ENCODE measurements at regions not wholly inside any gene's neighbourhood (a gene's known extent, or its start where the extent isn't known, plus 50 kb on each side); places are given as distances from the start of the nearest gene placed in this dataset.

- Histone ChIP-seq H3K79me2 (ENCODE audit: insufficient read depth, low read length) (no peaks in the 10 kb centered on the region), H3K27me3 (ENCODE audit: insufficient read depth, low read length) (no peaks in the 10 kb centered on the region), H3K27ac (ENCODE audit: low read depth, low read length, poor library complexity, severe bottlenecking) (no peak overlapping the region), H3F3A (ENCODE audit: insufficient read depth, low read length) (no peaks in the 10 kb centered on the region), H3K36me3 (ENCODE audit: insufficient read depth, low read length) (no peaks in the 10 kb centered on the region), H3K9me3 (ENCODE audit: low read length) (no peaks in the 10 kb centered on the region), H3K4me2 (ENCODE audit: low read length) (no peak overlapping the region), H3K4me1 (ENCODE audit: insufficient read depth, low read length, severe bottlenecking) (no peaks in the 10 kb centered on the region), H3K9ac (ENCODE audit: low read length) (no peak overlapping the region), H3K4me3 (ENCODE audit: low read depth, low read length, poor library complexity, severe bottlenecking) (no peak overlapping the region), H4K20me1 (ENCODE audit: insufficient read depth, low read length) (no peaks in the 10 kb centered on the region), H2AFZ (ENCODE audit: low read length) (no peak overlapping the region), H3K9me2 (ENCODE audit: low read depth, low read length) (no peaks in the 10 kb centered on the region)
- TF ChIP-seq CTCF (IDR thresholded peaks at IDR 0.05; ENCODE audit: low read length) = no peak
- TF ChIP-seq EZH2 (IDR thresholded peaks at IDR 0.05; ENCODE audit: borderline replicate concordance, low read length) = no peak
Observed at GRCh38 chr4:165806613-165807012, 66.4 kb upstream of the TLL1 start.

DNA sequence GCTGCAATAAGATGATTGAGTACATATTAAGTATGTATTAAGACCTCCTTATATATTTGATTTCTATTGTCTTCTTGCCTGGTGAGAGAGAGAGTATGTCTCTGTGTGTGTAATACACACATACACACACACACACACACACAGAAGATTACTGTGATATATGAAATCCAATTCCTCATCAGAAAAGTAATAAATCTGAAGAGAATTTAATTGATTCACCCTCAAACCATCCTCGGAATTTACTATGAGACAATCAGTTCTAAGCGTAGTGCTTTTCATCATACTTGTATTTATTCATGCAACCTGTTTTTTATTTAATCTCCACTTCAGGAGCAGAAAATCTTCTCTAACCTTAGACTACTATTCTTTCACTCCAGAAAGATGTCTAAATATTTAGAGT lies 62.3 kb upstream of the TLL1 start:
- Histone ChIP-seq H2AFZ (ENCODE audit: low read length) (no peak overlapping the region), H4K20me1 (ENCODE audit: insufficient read depth, low read length) (no peaks in the 10 kb centered on the region)

DNA sequence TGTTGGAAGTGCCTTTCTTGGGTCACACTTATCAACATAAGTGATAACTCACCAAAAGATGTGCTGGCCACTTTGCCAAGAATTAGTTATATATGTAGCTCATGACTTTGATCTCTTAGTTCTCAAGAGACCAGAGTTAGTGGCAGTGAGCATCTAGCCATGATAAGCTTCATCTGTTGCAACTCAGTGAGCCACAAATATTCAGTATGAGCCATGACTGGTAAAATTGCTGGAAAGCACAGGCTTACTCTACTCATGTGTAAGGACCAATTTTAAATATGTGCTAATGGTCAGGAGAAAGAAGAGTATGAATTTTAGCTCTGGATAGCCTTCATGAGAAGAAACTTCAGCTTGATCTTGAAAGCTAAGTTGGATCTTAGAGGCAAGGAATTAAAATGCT lies 59.4 kb upstream of the TLL1 start:
- Histone ChIP-seq H3K4me3 (ENCODE audit: low read depth, low read length, poor library complexity, severe bottlenecking) (no peak overlapping the region), H3K4me1 (ENCODE audit: insufficient read depth, low read length, severe bottlenecking) (no peaks in the 10 kb centered on the region), H3K4me2 (ENCODE audit: low read length) (no peak overlapping the region), H4K20me1 (ENCODE audit: insufficient read depth, low read length) (no peaks in the 10 kb centered on the region), H3F3A (ENCODE audit: insufficient read depth, low read length) (no peaks in the 10 kb centered on the region), H3K27me3 (ENCODE audit: insufficient read depth, low read length) (no peaks in the 10 kb centered on the region), H3K9me3 (ENCODE audit: low read length) (no peaks in the 10 kb centered on the region), H3K79me2 (ENCODE audit: insufficient read depth, low read length) (no peaks in the 10 kb centered on the region), H3K9me2 (ENCODE audit: low read depth, low read length) (no peaks in the 10 kb centered on the region), H3K36me3 (ENCODE audit: insufficient read depth, low read length) (no peaks in the 10 kb centered on the region), H2AFZ (ENCODE audit: low read length) (no peak overlapping the region), H3K27ac (ENCODE audit: low read depth, low read length, poor library complexity, severe bottlenecking) (no peak overlapping the region), H3K9ac (ENCODE audit: low read length) (no peak overlapping the region)
- no peak for TF ChIP-seq CTCF (IDR thresholded peaks at IDR 0.05; ENCODE audit: low read length)

More for the DNA sequence above, 62.3 kb upstream of the TLL1 start:
- H3K4me3 ChIP-seq (ENCODE audit: low read depth, low read length, poor library complexity, severe bottlenecking) = no peak overlapping the region
- H3K9me3 ChIP-seq (ENCODE audit: low read length) = no peaks in the 10 kb centered on the region
- no peaks in the 10 kb centered on the region for H3K79me2 ChIP-seq (ENCODE audit: insufficient read depth, low read length)
- no peaks in the 10 kb centered on the region for H3K36me3 ChIP-seq (ENCODE audit: insufficient read depth, low read length)
- H3K4me1 ChIP-seq (ENCODE audit: insufficient read depth, low read length, severe bottlenecking) = no peaks in the 10 kb centered on the region
- no peak overlapping the region for H3K9ac ChIP-seq (ENCODE audit: low read length)
- no peaks in the 10 kb centered on the region for H3K9me2 ChIP-seq (ENCODE audit: low read depth, low read length)
- TF ChIP-seq EZH2 (IDR thresholded peaks at IDR 0.05; ENCODE audit: borderline replicate concordance, low read length) (no peak), CTCF (IDR thresholded peaks at IDR 0.05; ENCODE audit: low read length) (no peak)
- no peaks in the 10 kb centered on the region for H3F3A ChIP-seq (ENCODE audit: insufficient read depth, low read length)
- no peak overlapping the region for H3K4me2 ChIP-seq (ENCODE audit: low read length)
- no peaks in the 10 kb centered on the region for H3K27me3 ChIP-seq (ENCODE audit: insufficient read depth, low read length)
- H3K27ac ChIP-seq (ENCODE audit: low read depth, low read length, poor library complexity, severe bottlenecking) = no peak overlapping the region
